ENCODE measurements at regions not wholly inside any gene's neighbourhood (a gene's known extent, or its start where the extent isn't known, plus 50 kb on each side); places are given as distances from the start of the nearest gene placed in this dataset.

DNA sequence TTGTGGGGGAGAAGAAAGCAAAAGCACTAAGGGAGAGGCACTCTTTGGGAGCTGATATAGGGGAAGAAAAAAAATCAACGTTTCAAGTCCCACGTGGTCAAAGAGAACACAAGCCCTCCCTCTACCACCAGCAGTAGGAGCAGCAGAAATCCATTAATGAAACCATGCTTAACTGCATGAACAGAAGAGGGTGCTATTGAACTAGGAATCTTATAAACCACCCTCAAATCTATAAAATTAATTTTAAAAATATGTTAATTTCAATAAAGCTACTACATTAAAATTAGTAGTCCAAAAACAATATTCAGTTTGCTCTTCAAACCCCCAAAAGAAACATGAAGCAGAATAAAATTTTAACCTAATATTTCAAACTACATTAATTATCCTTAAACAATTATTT, 147.8 kb downstream of the TMEM18 start:
- TF ChIP-seq POLR2AphosphoS5 (IDR thresholded peaks at IDR 0.05; ENCODE audit: low read depth, low read length) = no peak
- TF ChIP-seq POLR2A (IDR thresholded peaks at IDR 0.05; ENCODE audit: low read depth, low read length) = no peak
- no peak for TF ChIP-seq TAF1 (IDR thresholded peaks at IDR 0.05; ENCODE audit: low read depth, low read length)

Data from GM12891 (cell line).